Thymus (tissue), 11 donors: ENCODE measurements at regions not wholly inside any gene's neighbourhood (a gene's known extent, or its start where the extent isn't known, plus 50 kb on each side); places are given as distances from the start of the nearest gene placed in this dataset.

ENCODE experiments used
- DNase-seq, 9 donors: peaks; one replicate each; pipeline ENCODE4 v3.0.0-alpha.2; 2013; ENCODE audit warnings: low spot score in 9 of 9, low read depth in 6 of 9, missing footprints in 1 of 9
- H3K27ac ChIP-seq, 2 donors: one replicate each; pipeline ENCODE4 v1.5.1; 2013; ENCODE audit warnings: control low read depth in 1 of 2, low read depth in 1 of 2, low read length in 1 of 2, mild to moderate bottlenecking in 1 of 2, moderate library complexity in 1 of 2
- H3K27me3 ChIP-seq, 2 donors: one replicate each; pipeline ENCODE4 v1.5.1; 2013; ENCODE audit warnings: low read length in 1 of 2; ENCODE audit not compliant: control insufficient read depth in 2 of 2, insufficient read depth in 1 of 2
- H3K36me3 ChIP-seq, 2 donors: one replicate each; pipeline ENCODE4 v1.5.1; 2013; ENCODE audit warnings: low read length in 1 of 2, mild to moderate bottlenecking in 1 of 2, moderate library complexity in 1 of 2; ENCODE audit not compliant: control insufficient read depth in 2 of 2, insufficient read depth in 2 of 2
- H3K4me1 ChIP-seq, 2 donors: one replicate each; pipeline ENCODE4 v1.5.1; 2013; ENCODE audit warnings: low read length in 2 of 2; ENCODE audit not compliant: control insufficient read depth in 2 of 2, insufficient read depth in 2 of 2
- H3K4me3 ChIP-seq, 2 donors: one replicate each; pipeline ENCODE4 v1.5.1; 2013; ENCODE audit warnings: low read length in 2 of 2, control low read depth in 1 of 2, mild to moderate bottlenecking in 1 of 2
- H3K9me3 ChIP-seq, 2 donors: one replicate each; pipeline ENCODE4 v1.5.1; 2013; ENCODE audit warnings: low read length in 1 of 2, mild to moderate bottlenecking in 1 of 2; ENCODE audit not compliant: control insufficient read depth in 2 of 2, insufficient read depth in 1 of 2
- WGBS: extraction: QIAGEN DNeasy Blood & Tissue Kit; methylation state at CpG from one replicate; pipeline ENCODE4 v1.1.7; 2013; 5-methylcytosine and 5-hydroxymethylcytosine counted together
- donor health status: healthy.

GRCh38 chr2:856041-856440 lies 94.6 kb upstream of the SNTG2 start:
- H3K27ac ChIP-seq: no peak overlapping the region
- H3K4me1 ChIP-seq: no peaks in the 10 kb centered on the region
- H3K9me3 ChIP-seq: no peaks in the 10 kb centered on the region
- WGBS: 67% methylated on average over 2 of the region's 2 CpGs
- DNase-seq: no peak
- no peaks in the 10 kb centered on the region for H3K27me3 ChIP-seq
- H3K4me3 ChIP-seq: no peak overlapping the region
- H3K36me3 ChIP-seq: no peaks in the 10 kb centered on the region

DNA sequence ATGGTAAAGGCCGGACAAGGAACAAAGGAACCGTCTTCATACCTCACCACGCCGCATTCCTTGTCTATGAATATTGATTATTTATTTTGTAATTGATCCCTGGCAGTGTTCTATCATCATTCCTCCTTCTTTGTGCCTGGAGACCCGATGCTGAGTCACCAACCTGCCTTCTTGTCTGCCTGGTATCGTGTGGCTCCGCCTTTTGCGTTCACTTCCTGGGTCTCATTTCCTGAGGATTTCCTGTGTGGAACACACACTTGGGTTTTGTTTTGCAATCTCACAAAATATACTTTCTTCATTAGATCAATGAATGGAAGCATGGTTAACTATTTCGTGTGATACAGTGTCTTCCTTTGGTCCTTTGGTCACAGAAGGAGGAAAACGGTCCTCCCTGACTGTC lies 95.5 kb upstream of the SNTG2 start:
- Histone ChIP-seq H3K27ac (no peak overlapping the region), H3K4me1 (no peaks in the 10 kb centered on the region), H3K27me3 (no peaks in the 10 kb centered on the region), H3K9me3 (no peaks in the 10 kb centered on the region), H3K36me3 (no peaks in the 10 kb centered on the region), H3K4me3 (no peak overlapping the region)
- 62% methylated on average over 10 of the region's 10 CpGs for WGBS
- DNase-seq: no peak

DNA sequence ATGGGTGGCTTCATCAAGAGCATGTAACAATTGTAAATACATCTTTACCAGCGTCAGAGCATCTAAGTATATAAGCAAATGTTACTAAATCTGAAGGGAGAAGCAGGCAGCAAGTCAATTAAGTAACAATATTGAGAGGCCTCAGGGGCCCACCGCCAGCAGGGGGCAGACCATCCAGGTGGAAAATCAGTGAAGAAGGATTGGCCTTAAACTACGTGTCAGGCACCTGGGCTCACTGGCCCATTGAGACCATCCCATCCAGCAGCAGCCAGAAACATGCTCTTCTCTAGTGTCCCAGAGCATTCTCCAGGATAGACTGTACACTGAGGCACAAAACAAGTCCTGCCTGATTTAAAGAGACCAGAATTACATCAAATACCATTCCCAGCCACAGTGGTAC lies 96.2 kb upstream of the SNTG2 start:
- DNase-seq: peak in 3 of 9 donors; percentile 11 to 27 (median 18)
- no peaks in the 10 kb centered on the region for H3K4me1 ChIP-seq
- no peaks in the 10 kb centered on the region for H3K9me3 ChIP-seq
- no peak overlapping the region for H3K27ac ChIP-seq
- no peaks in the 10 kb centered on the region for H3K27me3 ChIP-seq
- WGBS: 57% methylated on average over 3 of the region's 3 CpGs
- no peak overlapping the region for H3K4me3 ChIP-seq
- no peaks in the 10 kb centered on the region for H3K36me3 ChIP-seq

DNA sequence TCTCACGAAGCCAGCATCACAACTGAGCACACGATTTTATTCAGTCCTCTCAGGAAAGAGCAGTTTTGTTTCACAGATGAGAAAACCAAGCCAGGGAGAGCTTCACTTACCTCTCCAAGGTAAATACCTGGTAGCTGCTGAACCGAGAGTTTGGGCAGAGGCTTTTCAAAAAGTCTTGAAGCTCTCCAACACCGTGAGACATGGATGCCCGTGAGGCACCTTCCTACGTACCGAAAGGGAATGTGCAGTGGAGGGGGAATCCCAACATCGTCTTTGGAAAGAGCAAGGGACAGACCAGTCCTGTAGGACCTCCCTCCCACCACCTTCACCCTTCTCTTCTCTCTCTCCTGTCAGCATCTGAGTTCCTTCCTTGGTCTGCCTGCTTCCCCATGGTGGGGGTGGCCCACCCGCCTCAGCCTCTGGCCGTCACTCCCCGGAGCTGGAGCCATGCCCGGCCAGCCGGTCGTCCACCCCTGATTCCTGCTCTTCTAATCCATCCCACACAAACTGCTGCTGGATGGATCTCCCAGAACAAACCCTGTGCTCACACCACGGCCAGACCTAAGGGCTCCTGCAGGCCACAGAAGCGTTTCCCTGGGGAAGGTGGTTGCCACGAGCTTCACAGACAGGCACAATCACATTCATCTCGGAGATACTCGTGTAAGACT lies 97.3 kb upstream of the SNTG2 start:
- Histone ChIP-seq H3K27ac (no peak overlapping the region), H3K9me3 (no peaks in the 10 kb centered on the region), H3K36me3 (no peaks in the 10 kb centered on the region), H3K4me3 (no peak overlapping the region), H3K4me1 (no peaks in the 10 kb centered on the region), H3K27me3 (no peaks in the 10 kb centered on the region)
- DNase-seq: no peak
- WGBS: 89% methylated on average over 19 of the region's 19 CpGs

DNA sequence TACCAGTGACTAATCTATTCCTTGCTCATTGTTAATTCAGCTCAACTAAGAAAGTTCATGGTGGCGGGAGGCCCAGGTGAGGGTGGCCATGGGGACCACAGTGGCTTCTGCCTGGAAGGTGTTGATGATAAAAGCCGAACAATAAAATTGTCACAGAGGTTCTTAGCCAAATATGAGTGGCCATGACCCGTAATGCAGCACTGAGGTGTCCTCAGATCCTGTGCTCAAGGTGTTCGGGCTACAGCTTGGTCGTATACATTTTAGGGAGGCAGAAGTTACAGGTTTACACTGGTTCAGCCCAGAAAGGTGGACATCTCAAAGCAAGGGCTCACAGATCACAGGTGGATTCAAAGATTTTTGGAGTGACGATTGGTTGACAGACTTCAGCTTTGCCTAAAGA lies 98.5 kb upstream of the SNTG2 start:
- Histone ChIP-seq H3K27ac (no peak overlapping the region), H3K27me3 (no peaks in the 10 kb centered on the region), H3K4me3 (no peak overlapping the region), H3K9me3 (peaks cover 0 to 3% of the 10 kb centered on the region in 2 donors), H3K36me3 (no peaks in the 10 kb centered on the region), H3K4me1 (no peaks in the 10 kb centered on the region)
- whole genome bisulfite sequencing: 96% methylated on average over 6 of the region's 6 CpGs
- DNase-seq: no peak

- no peak overlapping the region for H3K4me3 ChIP-seq
- 97% methylated on average over 8 of the region's 8 CpGs for WGBS
- H3K4me1 ChIP-seq: no peaks in the 10 kb centered on the region
- DNase-seq: no peak
- no peak overlapping the region for H3K27ac ChIP-seq
- no peaks in the 10 kb centered on the region for H3K36me3 ChIP-seq
- H3K9me3 ChIP-seq: peaks cover 0 to 4% of the 10 kb centered on the region in 2 donors
- no peaks in the 10 kb centered on the region for H3K27me3 ChIP-seq
Observed at GRCh38 chr2:851680-852079, 99.0 kb upstream of the SNTG2 start.

GRCh38 chr2:851078-851477 lies 99.6 kb upstream of the SNTG2 start:
- Histone ChIP-seq H3K36me3 (no peaks in the 10 kb centered on the region), H3K27me3 (no peaks in the 10 kb centered on the region), H3K4me1 (no peaks in the 10 kb centered on the region), H3K9me3 (peaks cover 0 to 4% of the 10 kb centered on the region in 2 donors), H3K27ac (no peak overlapping the region), H3K4me3 (no peak overlapping the region)
- 81% methylated on average over 3 of the region's 3 CpGs for WGBS
- no peak for DNase-seq

DNA sequence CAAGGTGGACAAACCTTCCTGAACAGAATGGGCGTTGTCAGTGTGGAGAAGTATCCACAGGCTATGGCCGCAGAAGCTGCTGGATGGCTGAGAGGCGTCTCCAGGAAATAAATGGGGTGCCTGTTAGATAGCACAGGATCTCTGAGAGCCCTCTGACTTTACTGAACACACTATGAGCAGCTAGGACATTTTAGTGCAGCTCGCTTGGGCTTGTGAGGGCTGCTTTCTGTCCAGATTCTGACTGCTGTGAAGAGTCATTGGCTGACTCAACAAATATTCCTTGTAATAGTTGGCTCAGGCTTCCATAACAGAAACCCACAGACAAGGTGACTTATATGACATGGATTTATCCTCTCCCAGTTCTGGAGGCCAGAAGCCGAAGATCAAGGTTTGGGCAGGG lies 100.2 kb upstream of the SNTG2 start:
- Histone ChIP-seq H3K4me3 (no peak overlapping the region), H3K36me3 (no peaks in the 10 kb centered on the region), H3K4me1 (no peaks in the 10 kb centered on the region), H3K27ac (no peak overlapping the region), H3K9me3 (peaks cover 0 to 4% of the 10 kb centered on the region in 2 donors), H3K27me3 (no peaks in the 10 kb centered on the region)
- no peak for DNase-seq
- 74% methylated on average over 5 of the region's 5 CpGs for WGBS

DNA sequence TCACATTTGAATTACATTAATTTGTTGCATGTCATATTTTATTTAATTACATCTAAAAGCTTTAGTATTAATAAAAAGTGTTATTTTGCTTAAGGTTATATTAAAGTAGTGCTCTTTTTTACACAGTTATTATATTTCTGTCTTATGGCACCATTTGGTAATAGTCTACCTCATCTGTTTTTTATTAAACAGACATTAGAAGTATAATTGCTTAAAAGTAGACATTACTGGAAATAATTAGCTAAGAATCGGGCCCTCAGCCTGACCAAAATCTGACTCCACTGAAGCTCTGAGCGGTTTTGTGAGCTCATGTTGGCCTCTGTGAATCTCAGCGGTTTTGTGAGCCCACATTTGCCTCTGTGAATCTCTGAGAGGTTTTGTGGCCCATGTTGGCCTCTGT lies 102.5 kb upstream of the SNTG2 start:
- Histone ChIP-seq H3K27ac (no peak overlapping the region), H3K36me3 (no peaks in the 10 kb centered on the region), H3K27me3 (no peaks in the 10 kb centered on the region), H3K9me3 (peaks cover 0 to 4% of the 10 kb centered on the region in 2 donors), H3K4me1 (no peaks in the 10 kb centered on the region), H3K4me3 (no peak overlapping the region)
- WGBS: 93% methylated on average over 3 of the region's 3 CpGs
- no peak for DNase-seq
